Heart left ventricle (tissue), 13 donors: ENCODE measurements at regions not wholly inside any gene's neighbourhood (a gene's known extent, or its start where the extent isn't known, plus 50 kb on each side); places are given as distances from the start of the nearest gene placed in this dataset.

Source experiments
- CTCF ChIP-seq, 12 donors: fragments of 200-600 bp; sonication (generic) in 4 of 12; IDR thresholded peaks; one replicate each; pipeline versions ENCODE4 v1.5.0 to v1.8.0; 2018 to 2022; ENCODE audit warnings: antibody characterized with exemption in 12 of 12, mild to moderate bottlenecking in 5 of 12
- POLR2A ChIP-seq, 2 donors: fragments of 450-650 bp; IDR thresholded peaks; one replicate each; pipeline ENCODE4 v1.6.1; 2017; ENCODE audit warnings: antibody characterized with exemption in 2 of 2, mild to moderate bottlenecking in 2 of 2, moderate library complexity in 2 of 2
- donor health status: ischemic (EF 13 %, LVEDD 7.1; RV severe dilation, severe dysfunction).
- donor health status: DM: no; HTN: yes; CAD: no.
- donor health status: DM: no; HTN: no; CAD: no.
- donor health status: ischemic (EF 25% LVEDD 6.9; RV normal size, moderate dysfunction).
- donor health status: ischemic (EF 25% LVEDD 5.7; RV mildly dilated, moderate dysfunction).
- donor health status: ischemic (EF 35%, LVEDD 5.7; RV mildly dilated, moderate dysfunction).
- donor health status: nonischemic (EF 11% LVEDD 7.7; RV severe dilation, severe dysfunction).
- donor health status: DM: yes; HTN: yes; CAD: no.
- donor health status: PGD.
- donor health status: ischemic (EF 29% LVEDD 5.4; RV normal size, mild dysfunction).
- donor health status: nonischemic (EF 23%, LVEDD 6.1; RV moderate dilation, normal function).

DNA sequence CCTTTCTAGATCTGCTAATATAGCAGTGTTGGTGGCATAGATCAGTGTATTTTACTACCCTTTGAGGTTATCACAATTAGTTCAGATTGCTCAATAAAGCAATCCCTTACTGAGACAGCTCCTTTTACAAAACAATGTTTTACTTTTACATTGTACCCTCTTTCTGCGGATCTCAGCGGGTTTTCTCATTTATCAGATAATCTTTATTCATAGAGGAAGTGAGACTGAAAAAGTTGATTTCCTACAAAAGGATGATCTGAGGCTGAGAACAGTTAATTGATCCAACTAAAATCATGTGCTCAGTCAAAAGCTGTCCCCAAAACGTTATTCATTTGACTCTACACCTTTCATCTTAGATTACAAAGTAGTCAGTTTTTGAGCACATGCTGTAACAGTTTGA, 2319.9 kb downstream of the LRRC4C start:
- TF ChIP-seq CTCF (IDR thresholded peaks at IDR 0.05), result no peak
- no peak for TF ChIP-seq POLR2A (IDR thresholded peaks at IDR 0.05)
